SW 1271 (cell line): ENCODE measurements at regions not wholly inside any gene's neighbourhood (a gene's known extent, or its start where the extent isn't known, plus 50 kb on each side); places are given as distances from the start of the nearest gene placed in this dataset.
A peak's percentile ranks its signal among the peaks of the same experiment; 100 is the strongest.

Source experiments
- DNase-seq, 2 experiments: peaks; one replicate each; lab custom pipeline; 2025; lab: John Stamatoyannopoulos, UW

GRCh38 chr17:55668312-55668920, 54.2 kb downstream of the TMEM100 start:
- DNase-seq: no peak

GRCh38 chr17:55666806-55667205, 55.9 kb downstream of the TMEM100 start:
- no peak for DNase-seq

GRCh38 chr17:55664287-55664686, 58.4 kb downstream of the TMEM100 start:
- no peak for DNase-seq

- DNase-seq: no peak
Observed at GRCh38 chr17:55663400-55663799, 59.3 kb downstream of the TMEM100 start.

GRCh38 chr17:55661963-55662834, 60.5 kb downstream of the TMEM100 start:
- DNase-seq: no peak

- DNase-seq: no peak
Observed at GRCh38 chr17:55661256-55661758, 61.4 kb downstream of the TMEM100 start.

GRCh38 chr17:55660178-55660886, 62.3 kb downstream of the TMEM100 start:
- DNase-seq: no peak

GRCh38 chr17:55659661-55660060, 63.0 kb downstream of the TMEM100 start:
- DNase-seq: no peak

GRCh38 chr17:55655777-55656176, 66.9 kb downstream of the TMEM100 start:
- no peak for DNase-seq

GRCh38 chr17:55654821-55655220, 67.8 kb downstream of the TMEM100 start:
- DNase-seq: no peak

GRCh38 chr17:55654022-55654421, 68.6 kb downstream of the TMEM100 start:
- no peak for DNase-seq

GRCh38 chr17:55652825-55653224, 69.8 kb downstream of the TMEM100 start:
- no peak for DNase-seq

- no peak for DNase-seq
Observed at GRCh38 chr17:55652114-55652823, 70.4 kb downstream of the TMEM100 start.

GRCh38 chr17:55649957-55650597, 72.6 kb downstream of the TMEM100 start:
- no peak for DNase-seq

GRCh38 chr17:55648086-55648485, 74.6 kb downstream of the TMEM100 start:
- DNase-seq: no peak

- DNase-seq: no peak
Observed at GRCh38 chr17:55645361-55645760, 77.3 kb downstream of the TMEM100 start.

- DNase-seq: no peak
Observed at GRCh38 chr17:55644346-55644745, 78.3 kb downstream of the TMEM100 start.

GRCh38 chr17:55642741-55643140, 79.9 kb downstream of the TMEM100 start:
- no peak for DNase-seq

- peak in 1 of 2 experiments; percentile 1 for DNase-seq
Observed at GRCh38 chr17:55641676-55642081, 81.0 kb downstream of the TMEM100 start.

GRCh38 chr17:55639096-55639495, 83.6 kb downstream of the TMEM100 start:
- no peak for DNase-seq

- DNase-seq: no peak
Observed at GRCh38 chr17:55635253-55635914, 87.3 kb downstream of the TMEM100 start.
